Endodermal cell (in vitro differentiated cells): ENCODE measurements at regions not wholly inside any gene's neighbourhood (a gene's known extent, or its start where the extent isn't known, plus 50 kb on each side); places are given as distances from the start of the nearest gene placed in this dataset.

Source experiments
- DNase-seq: peaks from one replicate; pipeline ENCODE4 v3.0.0-alpha.2; 2017
- H3K27ac ChIP-seq: 2 replicates; pipeline ENCODE4 v1.5.1; 2013; ENCODE audit warnings: mild to moderate bottlenecking, low read depth, low read length, moderate library complexity
- H3K27me3 ChIP-seq: 2 replicates; pipeline ENCODE4 v1.6.1; 2013; ENCODE audit warnings: mild to moderate bottlenecking, low read length, moderate library complexity; ENCODE audit not compliant: insufficient read depth, control insufficient read depth, poor library complexity, severe bottlenecking
- H3K36me3 ChIP-seq: 2 replicates; pipeline ENCODE4 v1.7.0; 2013; ENCODE audit warnings: mild to moderate bottlenecking, low read length, moderate library complexity; ENCODE audit not compliant: control insufficient read depth, insufficient read depth
- H3K4me1 ChIP-seq: one replicate; pipeline ENCODE4 v1.7.0; 2013; ENCODE audit warnings: low read length; ENCODE audit not compliant: control insufficient read depth, insufficient read depth
- H3K4me3 ChIP-seq: 2 replicates; pipeline ENCODE4 v1.5.1; 2013; ENCODE audit warnings: mild to moderate bottlenecking, low read length, moderate library complexity
- H3K9ac ChIP-seq: 2 replicates; pipeline ENCODE4 v1.6.1; 2013; ENCODE audit warnings: mild to moderate bottlenecking, low read length, moderate library complexity; ENCODE audit not compliant: poor library complexity, severe bottlenecking; ENCODE audit errors: extremely low read depth
- H3K9me3 ChIP-seq: 2 replicates; pipeline ENCODE4 v1.6.1; 2013; ENCODE audit warnings: mild to moderate bottlenecking, low read length, moderate library complexity; ENCODE audit not compliant: control insufficient read depth
- H3K27ac Mint-ChIP-seq: 2 replicates; pipeline ENCODE4 v1.8.0; 2020; ENCODE audit warnings: mixed read lengths
- H3K27me3 Mint-ChIP-seq: 2 replicates; pipeline ENCODE4 v1.8.0; 2021; ENCODE audit warnings: mild to moderate bottlenecking, mixed read lengths; ENCODE audit not compliant: insufficient read depth
- H3K36me3 Mint-ChIP-seq: 2 replicates; pipeline ENCODE4 v1.8.0; 2020; ENCODE audit warnings: low read depth, mixed read lengths
- H3K4me1 Mint-ChIP-seq: 2 replicates; pipeline ENCODE4 v1.8.0; 2020; ENCODE audit warnings: mixed read lengths
- H3K4me3 Mint-ChIP-seq: 2 replicates; pipeline ENCODE4 v1.8.0; 2020; ENCODE audit warnings: mild to moderate bottlenecking, moderate library complexity, mixed read lengths
- H3K9me3 Mint-ChIP-seq: 2 replicates; pipeline ENCODE4 v1.8.0; 2020; ENCODE audit warnings: mild to moderate bottlenecking, mixed read lengths
- CTCF ChIP-seq: fragments of 200-600 bp; sonication (generic); conservative IDR thresholded peaks from 2 replicates; pipeline ENCODE4 v1.5.0; 2021; ENCODE audit warnings: antibody characterized with exemption, mild to moderate bottlenecking
- WGBS, 2 experiments: methylation state at CpG; one replicate each; pipeline versions ENCODE4 v1.1.5 to v1.1.7; 2013; ENCODE audit warnings: missing lambda C conversion rate in 2 of 2, mixed read lengths in 1 of 2; ENCODE audit not compliant: insufficient coverage in 1 of 2, insufficient read length in 1 of 2; 5-methylcytosine and 5-hydroxymethylcytosine counted together

DNA sequence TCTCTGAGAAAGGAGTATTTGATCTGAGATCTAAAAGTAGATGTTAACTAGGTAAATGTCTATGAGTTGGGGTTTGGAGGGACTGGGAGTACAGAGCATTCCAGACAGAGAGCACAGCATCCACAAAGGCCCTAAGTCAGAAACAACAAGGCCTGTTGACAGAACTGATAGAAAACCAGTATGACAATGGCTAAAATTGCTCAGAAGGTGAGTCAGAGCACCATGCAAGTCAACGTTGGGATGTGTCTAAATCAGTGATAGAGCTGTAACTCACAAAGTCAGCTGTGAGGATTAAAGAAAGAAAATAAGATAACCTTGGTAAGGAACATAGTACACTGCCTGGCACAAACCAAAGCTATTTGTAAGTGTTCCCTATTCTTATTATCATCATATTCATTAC lies 124.0 kb downstream of the CETN3 start:
- Histone ChIP-seq H3K36me3 (no peaks in the 10 kb centered on the region), H3K9me3 (no peaks in the 10 kb centered on the region), H3K9ac (no peak overlapping the region), H3K4me3 (no peak overlapping the region), H3K27me3 (peaks cover 14% of the 10 kb centered on the region), H3K27ac (no peak overlapping the region), H3K4me1 (no peaks in the 10 kb centered on the region)
- 65 to 67% methylated on average over 1 of the region's 1 CpG for WGBS, 2 experiments
- H3K9me3 Mint-ChIP-seq = no peaks in the 10 kb centered on the region
- no peak overlapping the region for H3K4me3 Mint-ChIP-seq
- no peaks in the 10 kb centered on the region for H3K4me1 Mint-ChIP-seq
- H3K27me3 Mint-ChIP-seq = peaks cover 11% of the 10 kb centered on the region
- H3K27ac Mint-ChIP-seq = no peak overlapping the region
- DNase-seq = no peak
- no peaks in the 10 kb centered on the region for H3K36me3 Mint-ChIP-seq
- no peak for TF ChIP-seq CTCF

DNA sequence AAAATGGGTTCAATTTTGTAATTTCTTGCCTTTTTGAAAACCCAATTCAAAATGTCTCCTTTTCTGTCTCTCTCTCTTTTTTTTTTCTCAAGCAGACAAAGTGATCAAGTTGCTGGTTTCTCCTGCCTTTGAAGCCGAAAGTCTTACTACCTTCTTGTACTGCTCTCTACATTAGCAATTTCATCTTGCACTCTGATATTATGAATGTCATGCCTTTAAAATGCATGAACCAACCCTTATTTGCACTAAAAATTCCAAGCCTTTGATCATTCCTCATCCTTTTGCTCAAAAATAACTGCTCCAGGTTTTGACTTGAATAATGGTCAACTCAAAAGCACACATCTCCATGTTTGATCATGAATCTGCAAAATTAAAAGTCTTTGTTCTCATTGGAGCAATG lies 125.2 kb downstream of the CETN3 start:
- Histone ChIP-seq H3K27me3 (peaks cover 2% of the 10 kb centered on the region), H3K9me3 (no peaks in the 10 kb centered on the region), H3K27ac (no peak overlapping the region), H3K36me3 (no peaks in the 10 kb centered on the region), H3K9ac (no peak overlapping the region), H3K4me1 (no peaks in the 10 kb centered on the region), H3K4me3 (no peak overlapping the region)
- WGBS, 2 experiments = 89 to 92% methylated on average over 1 of the region's 1 CpG
- Mint-ChIP-seq H3K4me1 (no peaks in the 10 kb centered on the region), H3K9me3 (no peaks in the 10 kb centered on the region), H3K4me3 (no peak overlapping the region), H3K27ac (no peak overlapping the region), H3K36me3 (no peaks in the 10 kb centered on the region), H3K27me3 (peaks cover 4% of the 10 kb centered on the region)
- DNase-seq = no peak
- no peak for TF ChIP-seq CTCF

DNA sequence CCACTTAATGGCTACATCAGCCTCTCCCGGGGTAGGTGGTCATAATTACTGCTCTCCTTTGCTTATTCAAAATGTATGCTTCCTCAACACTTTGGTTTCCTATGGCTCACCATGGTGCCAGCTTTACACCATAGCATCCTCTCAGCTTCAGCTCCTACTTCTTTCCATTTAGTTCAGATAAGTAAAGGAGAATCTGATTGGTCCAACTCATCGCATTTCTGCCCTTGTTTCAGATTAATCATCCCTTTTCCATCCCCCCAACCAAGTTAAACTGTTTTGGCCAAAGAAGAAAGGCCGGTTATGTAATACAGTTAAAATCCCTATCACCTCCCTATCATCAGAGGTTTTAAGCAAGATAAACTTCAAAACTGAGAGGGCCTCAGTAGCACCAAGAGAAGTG lies 130.5 kb downstream of the CETN3 start:
- H3K27ac Mint-ChIP-seq = no peak overlapping the region
- no peak for DNase-seq
- Histone ChIP-seq H3K27me3 (no peaks in the 10 kb centered on the region), H3K27ac (no peak overlapping the region), H3K9ac (no peak overlapping the region), H3K9me3 (no peaks in the 10 kb centered on the region), H3K36me3 (no peaks in the 10 kb centered on the region), H3K4me3 (no peak overlapping the region), H3K4me1 (no peaks in the 10 kb centered on the region)
- H3K4me1 Mint-ChIP-seq = no peaks in the 10 kb centered on the region
- H3K27me3 Mint-ChIP-seq = peaks cover 3% of the 10 kb centered on the region
- H3K4me3 Mint-ChIP-seq = no peak overlapping the region
- 83 to 84% methylated on average over 1 to 3 of the region's 3 CpGs for WGBS, 2 experiments
- no peak for TF ChIP-seq CTCF
- H3K36me3 Mint-ChIP-seq = no peaks in the 10 kb centered on the region
- H3K9me3 Mint-ChIP-seq = no peaks in the 10 kb centered on the region
